Hematopoietic multipotent progenitor cell treated with erythropoietin and hydrocortisone succinate and interleukin-3 and kit ligand, for 15 days (in vitro differentiated cells): ENCODE measurements at regions not wholly inside any gene's neighbourhood (a gene's known extent, or its start where the extent isn't known, plus 50 kb on each side); places are given as distances from the start of the nearest gene placed in this dataset.

Experiments used
- DNase-seq: peaks from one replicate; pipeline ENCODE4 v3.0.0-alpha.2; 2015; ENCODE audit warnings: low spot score

DNA sequence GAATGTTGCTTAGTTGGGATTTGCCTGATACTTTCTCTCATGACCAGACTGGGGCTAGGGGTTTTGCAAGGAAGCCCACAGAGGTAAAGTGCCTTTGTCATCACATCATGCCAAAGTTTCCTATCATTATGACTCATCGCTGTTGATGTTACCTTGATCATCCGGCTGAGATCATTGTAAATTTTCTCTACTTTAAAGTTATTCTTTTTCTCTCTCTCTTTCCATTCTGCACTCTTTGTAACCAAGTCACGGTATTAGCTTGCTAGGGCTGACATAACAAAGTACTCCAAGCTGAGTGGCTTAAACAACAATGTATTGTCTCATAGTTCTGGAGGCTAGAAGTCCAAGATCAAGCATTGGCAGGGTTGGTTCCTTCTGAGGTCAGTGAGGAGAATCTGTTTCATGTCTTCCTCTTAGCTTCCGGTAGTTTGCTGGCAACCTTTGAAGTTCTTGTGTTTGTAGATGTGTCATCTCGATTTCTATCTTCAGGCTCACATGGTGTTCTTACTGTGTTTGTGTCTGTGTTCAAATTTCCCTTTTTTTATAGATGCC lies 113.0 kb downstream of the DTHD1 start:
- no peak for DNase-seq

DNA sequence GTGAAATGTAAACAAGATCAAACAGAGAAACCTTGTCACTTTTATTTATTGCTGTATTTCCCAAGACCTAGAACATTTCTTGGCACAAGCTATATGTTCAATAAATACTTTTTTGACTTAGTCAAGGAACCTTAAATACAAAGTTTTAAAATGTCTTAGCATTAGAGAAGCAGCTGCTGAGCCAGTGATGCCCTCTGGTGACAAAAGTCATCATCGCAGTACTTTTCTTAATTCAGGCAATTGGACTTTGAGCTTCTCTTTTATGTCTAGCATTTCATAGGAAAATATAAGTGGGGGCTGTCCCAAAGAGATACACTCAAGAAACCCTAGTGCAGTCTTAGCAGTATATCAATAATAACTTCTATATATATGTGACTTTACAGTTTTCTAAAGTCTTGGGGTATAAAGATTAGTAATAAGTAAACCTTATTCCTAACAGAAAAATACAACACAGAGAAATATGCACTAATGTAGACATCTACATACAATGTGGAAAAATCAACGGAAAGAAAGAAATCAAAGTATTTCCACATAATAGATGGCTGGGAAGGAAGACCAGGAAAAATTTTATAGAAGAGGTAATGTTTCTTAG lies 118.4 kb downstream of the DTHD1 start:
- no peak for DNase-seq

DNA sequence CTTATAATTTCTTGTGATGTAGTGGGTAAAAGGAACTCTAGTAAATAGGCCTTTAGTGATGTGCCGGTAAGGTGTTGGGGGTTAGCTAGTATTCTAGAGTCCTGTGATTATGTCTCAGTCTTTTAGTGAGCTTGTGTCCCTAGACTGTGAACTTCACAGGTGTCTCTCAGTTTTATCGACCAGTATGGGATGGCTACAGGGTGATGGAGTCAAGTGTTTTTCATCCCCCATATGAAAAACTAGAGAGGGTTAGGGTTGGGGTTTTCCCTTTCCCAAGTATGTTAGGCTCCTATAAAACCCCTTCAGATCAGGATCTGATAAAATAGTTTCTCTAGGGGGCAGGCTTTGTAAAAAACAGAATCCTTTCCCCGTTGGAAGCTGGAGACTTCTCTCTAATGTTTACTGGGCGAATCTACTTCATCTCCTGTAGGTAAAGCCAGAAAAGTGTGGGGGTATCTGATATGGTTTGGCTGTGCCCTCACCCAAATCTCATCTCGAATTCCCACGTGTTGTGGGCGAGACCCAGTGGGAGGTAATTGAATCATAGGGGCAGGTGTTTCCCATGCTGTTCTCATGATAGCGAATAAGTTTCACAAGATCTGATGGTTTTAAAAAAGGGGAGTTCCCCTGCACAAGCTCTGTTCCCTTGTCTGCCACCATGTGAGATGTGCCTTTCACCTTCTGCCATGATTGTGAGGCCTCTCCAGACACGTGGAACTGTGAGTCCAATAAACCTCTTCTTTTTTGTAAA lies 120.8 kb downstream of the DTHD1 start:
- no peak for DNase-seq

DNA sequence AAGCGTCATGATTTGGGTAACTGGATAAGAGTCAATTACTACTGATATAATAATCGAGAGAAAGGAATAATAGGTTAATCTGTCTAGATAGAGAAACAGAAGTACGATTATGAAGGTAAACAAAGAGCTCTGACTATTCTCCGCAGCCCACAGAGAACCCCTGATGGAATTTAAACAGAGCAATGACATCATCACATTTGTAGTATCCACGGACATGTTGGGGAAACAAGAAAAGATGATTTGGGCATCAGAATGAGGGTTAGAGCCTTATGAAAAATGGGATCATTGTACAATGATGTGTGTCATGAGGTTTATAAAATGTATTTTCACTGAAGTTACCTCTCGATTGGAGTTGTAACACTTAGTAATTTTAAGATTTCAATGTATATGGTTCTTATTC lies 129.9 kb downstream of the DTHD1 start:
- DNase-seq, result no peak

DNA sequence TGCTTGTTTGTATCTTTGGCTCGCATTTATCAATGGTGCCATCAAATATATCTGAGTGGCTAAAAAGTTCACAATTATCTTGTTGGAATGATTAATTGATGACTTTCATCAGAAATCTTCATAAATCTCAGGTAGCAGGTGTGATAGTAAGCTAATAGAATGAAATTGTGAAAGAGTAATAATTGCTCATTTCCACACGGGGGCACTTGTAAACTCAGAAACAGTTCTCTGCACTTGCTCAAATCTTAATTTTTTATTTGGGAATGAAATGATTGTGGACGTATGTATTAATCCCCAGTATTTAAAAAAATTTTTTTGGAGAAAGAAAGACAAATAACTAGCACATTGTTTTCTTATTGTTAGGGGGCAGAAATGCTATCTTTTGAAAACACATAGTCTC lies 132.8 kb downstream of the DTHD1 start:
- no peak for DNase-seq

DNA sequence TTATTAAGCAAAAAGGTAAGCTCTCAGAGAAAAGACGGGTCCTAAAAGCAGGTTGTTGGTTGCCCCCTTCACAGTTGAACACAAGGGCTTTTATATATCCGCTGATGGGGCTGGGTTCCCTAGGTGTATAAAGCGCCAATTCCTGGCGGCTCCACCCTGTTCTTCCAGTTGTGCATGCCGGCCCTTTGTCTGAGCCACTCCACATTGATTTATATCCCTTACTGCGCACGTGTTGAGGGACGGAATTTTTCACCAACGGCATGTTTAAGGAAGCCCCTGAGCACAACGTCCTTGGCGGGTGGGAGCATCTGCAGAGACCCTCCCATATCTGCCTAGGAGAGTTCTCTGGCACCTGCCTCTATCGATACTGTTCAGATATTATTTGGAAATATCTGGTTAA lies 135.7 kb downstream of the DTHD1 start:
- DNase-seq, result no peak

DNA sequence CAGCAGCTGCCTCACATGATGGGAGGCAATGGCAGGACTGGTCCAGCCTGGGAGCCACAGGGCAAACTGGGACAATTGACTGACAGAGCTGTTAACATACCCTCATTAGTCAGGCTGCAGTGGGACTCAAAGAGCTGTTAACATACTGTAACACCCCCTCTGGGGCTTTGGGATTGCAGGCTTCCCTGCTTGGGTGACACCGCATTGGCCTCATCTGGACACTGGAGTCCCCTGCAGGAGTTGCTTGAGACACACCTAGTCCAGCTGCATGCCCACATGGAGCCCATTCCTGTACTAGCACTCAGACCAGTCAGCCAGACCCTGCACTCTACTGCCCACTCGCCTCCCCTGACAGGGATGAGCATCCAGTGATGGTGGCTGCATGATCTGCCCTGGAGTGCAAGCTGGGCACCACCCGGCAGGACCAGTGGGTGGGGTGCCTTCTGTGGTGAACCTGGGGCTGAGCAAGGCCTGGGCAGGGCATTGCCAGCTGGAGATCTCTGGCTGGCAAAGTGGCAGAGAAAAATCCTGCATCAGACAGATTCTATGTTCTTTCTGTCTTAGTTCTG lies 138.8 kb downstream of the DTHD1 start:
- no peak for DNase-seq

DNA sequence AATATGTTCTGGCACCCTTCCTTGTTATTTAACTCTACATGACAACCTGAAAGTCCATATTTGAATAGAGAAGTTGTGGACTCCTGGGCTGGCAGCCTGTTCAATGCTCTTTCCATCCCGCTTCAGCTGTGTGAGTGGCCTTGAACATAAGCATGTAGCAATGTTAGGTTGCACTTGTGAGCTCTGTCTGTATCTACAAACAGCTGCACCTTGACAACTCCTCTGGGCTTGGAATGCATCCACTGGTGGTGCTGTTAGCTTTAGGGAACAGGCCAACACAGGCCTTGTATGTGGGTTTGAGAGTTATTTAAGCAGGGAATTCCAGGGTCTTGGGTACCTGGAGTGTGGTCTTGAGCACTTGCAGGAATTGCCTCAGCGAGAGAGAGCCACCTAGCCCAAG lies 141.2 kb downstream of the DTHD1 start:
- no peak for DNase-seq

DNA sequence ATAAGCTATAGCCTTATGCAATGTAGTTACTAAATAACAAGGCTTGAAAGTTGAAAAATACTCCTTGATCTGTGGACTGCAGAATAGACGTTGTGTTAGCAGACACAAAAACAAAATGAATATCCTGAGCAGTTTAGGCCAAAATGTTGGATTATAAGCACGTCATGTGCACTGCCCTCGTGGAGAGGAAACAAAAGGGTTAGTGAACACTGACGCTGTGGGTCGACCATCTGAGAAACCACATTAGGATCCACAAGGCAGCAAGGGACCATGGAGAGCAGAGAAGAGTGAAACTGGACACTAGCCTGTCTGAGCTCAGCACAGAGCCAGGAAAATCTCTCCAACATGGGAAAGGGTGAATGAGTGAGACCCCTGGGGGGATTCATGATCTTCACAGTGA lies 145.3 kb downstream of the DTHD1 start:
- DNase-seq, result no peak

DNA sequence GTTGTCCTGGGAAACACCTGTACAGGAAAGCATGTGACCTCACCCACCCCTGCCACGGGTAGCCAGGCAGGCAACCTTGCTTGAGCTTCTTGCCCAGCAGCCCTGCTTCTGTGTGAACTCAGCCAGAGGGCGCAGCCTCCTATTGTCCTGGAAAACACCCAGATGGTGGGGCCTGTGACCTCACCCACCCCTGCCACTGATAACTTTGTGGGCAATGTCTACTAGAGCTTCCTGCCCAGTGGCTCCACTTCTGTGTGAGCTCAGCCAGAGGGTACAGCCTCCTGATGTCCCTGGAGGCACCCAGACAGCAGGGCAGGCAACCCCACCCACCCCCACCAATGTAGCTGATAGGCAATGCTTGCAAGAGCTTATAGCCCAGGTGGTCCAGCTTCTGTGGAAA lies 146.3 kb downstream of the DTHD1 start:
- no peak for DNase-seq

DNA sequence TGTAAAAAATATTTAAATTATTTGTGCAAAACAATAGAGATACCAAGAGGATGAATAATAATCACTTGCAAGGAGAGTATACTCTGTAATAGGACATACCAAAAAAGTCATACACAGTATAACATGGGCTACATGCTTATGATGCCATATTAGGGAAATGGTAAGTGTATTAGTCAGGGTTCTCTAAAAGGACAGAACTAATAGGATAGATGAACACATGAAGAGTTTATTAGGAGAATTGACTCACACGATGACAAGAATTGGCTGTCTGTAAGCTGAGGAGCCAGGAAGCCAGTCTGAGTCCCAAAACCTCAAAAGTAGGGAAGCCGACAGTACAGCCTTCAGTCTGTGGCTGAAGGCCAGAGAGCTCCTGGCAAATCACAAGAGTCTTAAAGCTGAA lies 151.2 kb downstream of the DTHD1 start:
- DNase-seq, result no peak

DNA sequence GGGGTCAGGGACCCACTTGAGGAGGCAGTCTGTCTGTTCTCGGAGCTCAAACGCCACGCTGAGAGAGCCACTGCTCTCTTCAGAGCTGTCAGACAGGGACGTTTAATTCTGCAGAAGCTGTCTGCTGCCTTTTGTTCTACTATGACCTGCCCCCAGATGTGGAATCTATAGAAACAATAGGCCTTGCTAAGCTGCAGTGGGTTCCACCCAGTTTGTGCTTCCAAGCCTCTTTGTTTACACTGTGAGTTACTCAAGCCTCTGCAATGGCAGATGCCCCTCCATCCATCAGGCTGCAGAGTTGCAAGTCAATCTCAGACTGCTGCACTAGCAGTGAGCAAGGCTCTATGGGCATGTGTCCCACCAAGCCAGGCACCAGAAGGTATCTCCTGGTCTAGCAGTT lies 158.1 kb downstream of the DTHD1 start:
- DNase-seq, result no peak

DNA sequence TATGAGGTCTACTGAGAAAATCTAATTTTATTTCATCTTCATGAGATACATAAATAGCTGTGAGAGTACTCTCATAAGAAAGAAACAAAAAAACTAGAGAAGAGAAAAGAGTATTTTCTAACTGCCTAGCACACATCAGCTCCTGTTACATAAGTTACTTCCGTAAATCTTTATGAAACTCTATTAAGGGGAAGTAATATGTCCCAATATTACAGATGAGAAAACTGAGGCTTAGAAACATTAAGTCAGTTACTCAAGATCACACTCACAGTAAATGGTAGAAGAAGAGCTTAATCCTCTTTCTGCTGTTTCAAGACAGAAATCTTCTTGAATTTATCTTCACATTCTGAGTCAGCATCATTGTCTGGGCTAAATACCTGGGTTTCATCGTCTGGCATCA lies 164.1 kb downstream of the DTHD1 start:
- no peak for DNase-seq

DNA sequence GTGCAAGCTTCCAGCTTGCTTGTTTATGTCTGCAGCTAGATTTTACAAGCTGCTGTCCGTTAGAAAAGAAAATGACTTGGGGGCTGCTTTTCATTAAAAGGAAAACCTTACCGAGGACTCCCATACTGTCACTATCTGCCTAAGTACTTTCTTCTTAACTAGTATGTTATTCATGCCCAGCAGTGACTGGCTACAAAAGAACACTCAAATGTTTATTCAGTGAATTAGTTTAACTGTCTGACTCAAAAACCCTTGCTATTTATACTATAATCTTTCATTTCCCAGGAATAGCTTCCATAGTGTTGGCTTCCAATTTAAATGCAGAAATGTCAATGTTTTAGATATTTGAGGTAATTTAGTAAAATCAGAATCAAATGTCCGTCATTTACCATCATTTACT lies 164.9 kb downstream of the DTHD1 start:
- no peak for DNase-seq

DNA sequence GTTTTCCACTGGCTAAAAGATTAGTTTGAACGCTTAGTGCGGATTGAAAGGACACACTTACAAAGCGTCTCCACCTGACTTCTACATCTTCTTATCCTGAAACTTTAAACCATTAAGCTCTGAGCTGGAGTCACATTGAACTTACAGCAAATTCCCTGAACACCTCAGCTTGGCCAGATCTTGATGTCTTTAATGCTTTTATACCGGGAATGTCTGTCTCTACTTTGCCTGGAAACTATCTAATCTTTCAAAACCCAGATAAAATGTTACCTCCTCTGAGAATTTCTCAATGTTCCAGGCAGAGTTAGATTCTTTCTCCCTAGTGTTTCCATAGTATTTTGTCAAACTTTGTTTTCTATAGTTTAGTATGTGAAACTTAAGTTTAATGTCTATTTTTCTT lies 179.9 kb downstream of the DTHD1 start:
- no peak for DNase-seq

DNA sequence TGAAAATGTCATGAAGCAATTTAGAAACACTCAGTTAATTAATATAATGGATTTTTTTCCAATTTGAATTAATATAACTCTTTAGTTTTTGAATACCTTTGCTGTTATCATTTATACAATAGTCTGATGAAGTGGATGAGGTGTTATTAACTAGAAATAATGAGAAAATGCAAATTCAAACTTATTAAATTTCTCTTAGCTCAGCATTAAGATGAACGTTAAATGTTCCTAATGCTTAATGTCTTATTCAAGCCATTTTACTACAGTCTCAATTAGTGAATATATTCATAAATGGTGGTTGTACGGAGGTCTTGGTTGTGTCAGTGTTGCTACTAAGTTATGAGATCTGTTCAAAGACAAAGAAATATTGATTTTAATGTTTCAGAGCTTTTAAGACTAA lies 186.3 kb downstream of the DTHD1 start:
- DNase-seq, result no peak

DNA sequence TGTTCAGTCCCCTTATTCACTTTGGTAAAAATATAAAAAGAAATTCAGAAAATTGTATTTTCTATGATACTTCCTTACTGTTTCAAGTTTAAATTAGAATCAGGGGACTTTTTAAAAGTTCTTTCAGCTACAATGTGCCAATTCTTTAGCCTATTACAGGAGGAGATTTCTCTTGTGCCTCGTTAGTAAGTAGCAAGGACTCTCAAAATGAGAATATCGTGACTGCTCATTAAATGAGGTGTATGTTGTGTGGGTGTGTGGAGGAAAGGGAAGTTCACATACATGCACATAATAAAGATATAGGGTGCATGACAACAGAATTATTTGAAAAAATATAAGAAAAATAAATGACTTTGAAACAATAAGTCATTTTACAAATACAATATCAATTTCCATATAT lies 190.5 kb downstream of the DTHD1 start:
- DNase-seq, result no peak

DNA sequence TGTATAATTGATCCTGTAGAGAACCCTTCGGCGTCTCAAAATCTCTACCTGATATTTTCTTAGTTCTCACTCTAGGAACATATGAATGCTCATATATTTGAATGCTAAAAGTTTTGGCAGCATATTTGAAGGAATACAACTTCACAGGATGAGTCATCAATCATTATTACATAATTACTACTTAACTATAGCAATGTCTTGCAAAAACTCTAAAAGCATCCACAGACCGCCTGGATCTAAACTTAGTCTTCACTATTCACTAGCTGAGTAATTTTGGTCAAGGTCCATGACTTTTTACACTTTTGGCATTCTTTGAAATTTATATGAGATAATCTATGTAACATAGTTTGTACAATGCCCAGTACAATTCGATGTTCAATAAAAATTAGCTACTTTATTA lies 194.7 kb downstream of the DTHD1 start:
- no peak for DNase-seq

DNA sequence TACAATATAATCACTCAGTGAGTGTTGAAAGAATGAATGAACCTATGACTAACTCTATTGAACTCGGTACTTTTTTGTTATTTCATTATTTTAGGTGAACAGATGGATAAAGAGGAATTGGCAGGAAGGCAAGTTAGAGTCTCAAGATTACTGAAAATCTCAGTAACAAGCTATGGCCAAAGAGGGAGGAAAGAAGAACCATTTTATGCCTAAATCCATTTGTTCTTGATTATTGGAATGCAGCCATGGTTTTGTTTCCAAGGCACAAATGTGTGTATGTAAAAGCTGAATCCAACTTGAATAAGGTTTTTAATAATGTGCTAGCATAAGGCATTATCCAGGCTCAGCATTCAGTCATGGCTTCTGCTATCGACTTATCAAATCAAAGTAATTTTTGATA lies 196.4 kb downstream of the DTHD1 start:
- DNase-seq, result no peak

DNA sequence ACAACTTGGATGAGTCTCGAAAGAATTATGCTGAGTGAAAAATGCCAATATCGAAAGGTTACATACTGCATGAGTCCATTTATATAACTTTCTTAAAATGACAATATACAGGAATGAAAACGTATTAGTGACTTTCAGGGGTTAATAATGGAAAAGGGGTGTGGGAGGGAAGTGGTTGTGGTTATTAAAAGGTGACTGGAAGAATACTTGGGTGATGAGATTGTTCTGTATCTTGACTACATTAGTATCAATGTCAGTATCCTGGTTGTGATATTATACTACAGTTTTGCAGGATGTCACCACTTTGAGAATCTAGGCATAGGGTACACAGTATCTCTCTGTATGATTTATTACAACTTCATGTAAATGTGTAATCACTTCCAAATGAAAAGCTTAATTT lies 204.5 kb downstream of the DTHD1 start:
- no peak for DNase-seq

DNA sequence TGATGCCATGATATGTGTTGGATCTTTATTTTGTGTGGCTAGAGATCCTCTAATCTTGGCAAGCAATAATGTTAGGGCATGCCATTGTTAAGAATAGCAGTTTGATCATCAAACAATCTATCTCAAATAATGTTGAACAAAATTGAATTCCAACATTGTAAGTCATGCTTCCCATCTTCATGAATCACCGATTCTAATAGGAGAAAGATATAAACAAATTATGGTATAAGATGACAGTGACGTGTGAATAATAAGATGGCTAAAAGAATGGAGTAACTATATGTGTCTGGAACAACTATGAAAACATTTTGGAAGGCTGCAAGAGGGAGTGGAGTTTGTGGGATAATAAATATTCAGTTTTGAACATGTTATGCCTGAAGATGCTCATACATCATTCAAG lies 208.4 kb downstream of the DTHD1 start:
- no peak for DNase-seq

DNA sequence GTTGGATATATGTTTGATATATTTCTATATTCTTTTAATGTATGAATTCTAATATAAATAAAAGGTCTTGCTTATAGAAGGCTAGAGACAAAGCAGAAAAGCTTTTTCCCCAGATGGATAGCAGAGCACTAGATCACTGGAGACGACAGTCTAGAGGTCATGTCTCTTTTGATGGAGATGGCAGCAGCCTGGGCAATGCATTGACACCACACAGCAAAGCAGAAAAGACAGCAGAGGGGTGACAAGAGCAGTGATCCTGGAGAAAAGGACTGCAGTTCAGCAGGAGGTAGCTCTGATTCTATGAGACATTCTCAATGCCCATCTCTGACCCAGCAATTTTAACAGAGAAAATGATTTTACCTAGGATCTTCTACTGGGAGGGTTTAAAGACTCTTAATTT lies 210.6 kb downstream of the DTHD1 start:
- DNase-seq, result no peak

DNA sequence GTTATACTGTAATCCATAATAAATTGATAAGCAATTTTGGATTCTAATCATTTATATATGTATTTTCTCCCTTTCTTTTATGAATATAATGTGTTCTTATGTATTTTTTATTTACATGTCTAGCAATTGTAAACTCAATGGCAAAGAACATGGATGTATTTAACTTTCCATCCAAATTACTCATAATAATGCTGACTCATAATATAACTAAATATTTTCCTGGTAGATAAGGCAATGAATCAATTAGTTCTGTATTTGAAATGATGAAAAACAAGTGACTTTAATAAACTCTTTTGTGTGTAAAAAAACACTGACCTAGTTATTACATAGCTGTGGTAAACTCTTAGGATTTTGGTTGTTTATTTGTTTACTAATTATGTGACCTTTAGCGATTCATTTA lies 211.2 kb downstream of the DTHD1 start:
- DNase-seq, result no peak

DNA sequence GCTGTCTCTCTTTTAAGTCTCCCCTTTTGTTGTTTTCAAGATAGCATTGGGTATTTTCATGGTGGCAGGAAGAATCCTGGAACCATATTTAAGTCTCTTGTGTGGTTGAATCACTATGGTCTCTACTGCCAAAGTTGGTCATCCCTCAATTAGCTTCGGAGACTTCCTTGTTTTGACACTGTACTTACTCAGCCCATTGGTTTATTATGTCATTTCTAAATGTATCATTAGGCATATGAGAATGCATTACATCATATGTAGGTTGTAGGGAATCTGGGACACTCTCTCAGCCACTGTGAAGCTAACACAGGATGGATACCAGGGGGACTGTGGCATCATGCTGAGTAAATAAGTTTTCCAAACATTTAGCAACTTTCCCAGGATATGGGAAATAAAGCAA lies 211.8 kb downstream of the DTHD1 start:
- no peak for DNase-seq
